Liver (tissue), 3 donors: ENCODE measurements at regions not wholly inside any gene's neighbourhood (a gene's known extent, or its start where the extent isn't known, plus 50 kb on each side); places are given as distances from the start of the nearest gene placed in this dataset.
A peak's percentile ranks its signal among the peaks of the same experiment; 100 is the strongest.

Experiments used
- CTCF ChIP-seq: fragments of 150-350 bp; IDR thresholded peaks from 2 replicates; pipeline ENCODE4 v1.5.1; 2017; ENCODE audit warnings: improper control_type of control experiment, low read depth, low read length; ENCODE audit not compliant: missing input control
- MAX ChIP-seq: IDR thresholded peaks from 2 replicates; pipeline ENCODE4 v1.6.1; 2016; ENCODE audit warnings: antibody characterized with exemption
- RAD21 ChIP-seq, 2 donors: IDR thresholded peaks; 2 replicates each; pipeline ENCODE4 v1.6.1; 2016; ENCODE audit warnings: antibody characterized with exemption in 2 of 2, mild to moderate bottlenecking in 2 of 2
- TAF1 ChIP-seq: conservative IDR thresholded peaks from 2 replicates; pipeline ENCODE4 v1.6.1; 2016; ENCODE audit warnings: antibody characterized with exemption, mild to moderate bottlenecking
- TF ChIP-seq, protein P1 (sequence below): IDR thresholded peaks from 2 replicates; pipeline ENCODE4 v1.6.1; 2016; ENCODE audit warnings: antibody characterized with exemption, mild to moderate bottlenecking
- donor health status: healthy.
- donor health status: healthy.

DNA sequence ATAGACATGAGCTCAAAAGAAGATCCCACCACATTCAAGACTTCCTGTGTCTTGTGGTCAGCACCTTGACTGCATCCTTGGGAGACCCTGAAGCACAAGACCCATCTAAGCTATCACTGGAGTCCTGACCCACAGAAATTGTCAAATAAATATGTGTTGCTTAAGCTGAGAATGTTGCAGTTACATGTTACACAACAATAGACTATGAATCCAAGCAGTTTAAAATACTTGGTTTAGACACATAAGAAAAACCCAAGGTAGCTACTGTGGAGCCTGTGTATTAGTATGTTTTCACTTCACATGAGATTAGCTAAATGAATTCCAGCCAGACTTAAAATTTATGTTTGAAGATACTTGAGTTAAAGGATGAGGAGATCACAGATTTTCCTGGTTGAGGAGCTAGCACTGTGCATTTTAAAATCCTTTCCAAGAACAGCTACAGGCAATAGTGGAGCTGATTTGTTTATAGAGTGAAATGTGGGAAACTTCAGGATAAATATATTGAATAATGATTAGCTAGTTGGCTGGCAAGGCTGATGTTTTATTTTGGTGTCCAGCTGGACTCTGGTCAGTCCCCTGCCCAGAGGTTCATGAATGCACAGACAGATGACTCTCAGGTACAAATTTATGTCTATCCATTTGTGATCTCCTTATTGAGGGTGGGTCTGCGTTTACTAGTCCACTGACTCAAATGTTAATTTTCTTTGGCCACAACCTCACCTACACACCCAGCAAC lies 1527.7 kb downstream of the NLGN4Y start:
- TF ChIP-seq CTCF = no peak
- TF ChIP-seq MAX = no peak
- TF ChIP-seq TAF1 = no peak
- TF ChIP-seq, protein P1, sequence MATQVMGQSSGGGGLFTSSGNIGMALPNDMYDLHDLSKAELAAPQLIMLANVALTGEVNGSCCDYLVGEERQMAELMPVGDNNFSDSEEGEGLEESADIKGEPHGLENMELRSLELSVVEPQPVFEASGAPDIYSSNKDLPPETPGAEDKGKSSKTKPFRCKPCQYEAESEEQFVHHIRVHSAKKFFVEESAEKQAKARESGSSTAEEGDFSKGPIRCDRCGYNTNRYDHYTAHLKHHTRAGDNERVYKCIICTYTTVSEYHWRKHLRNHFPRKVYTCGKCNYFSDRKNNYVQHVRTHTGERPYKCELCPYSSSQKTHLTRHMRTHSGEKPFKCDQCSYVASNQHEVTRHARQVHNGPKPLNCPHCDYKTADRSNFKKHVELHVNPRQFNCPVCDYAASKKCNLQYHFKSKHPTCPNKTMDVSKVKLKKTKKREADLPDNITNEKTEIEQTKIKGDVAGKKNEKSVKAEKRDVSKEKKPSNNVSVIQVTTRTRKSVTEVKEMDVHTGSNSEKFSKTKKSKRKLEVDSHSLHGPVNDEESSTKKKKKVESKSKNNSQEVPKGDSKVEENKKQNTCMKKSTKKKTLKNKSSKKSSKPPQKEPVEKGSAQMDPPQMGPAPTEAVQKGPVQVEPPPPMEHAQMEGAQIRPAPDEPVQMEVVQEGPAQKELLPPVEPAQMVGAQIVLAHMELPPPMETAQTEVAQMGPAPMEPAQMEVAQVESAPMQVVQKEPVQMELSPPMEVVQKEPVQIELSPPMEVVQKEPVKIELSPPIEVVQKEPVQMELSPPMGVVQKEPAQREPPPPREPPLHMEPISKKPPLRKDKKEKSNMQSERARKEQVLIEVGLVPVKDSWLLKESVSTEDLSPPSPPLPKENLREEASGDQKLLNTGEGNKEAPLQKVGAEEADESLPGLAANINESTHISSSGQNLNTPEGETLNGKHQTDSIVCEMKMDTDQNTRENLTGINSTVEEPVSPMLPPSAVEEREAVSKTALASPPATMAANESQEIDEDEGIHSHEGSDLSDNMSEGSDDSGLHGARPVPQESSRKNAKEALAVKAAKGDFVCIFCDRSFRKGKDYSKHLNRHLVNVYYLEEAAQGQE = peak; percentile 13
- TF ChIP-seq RAD21 (IDR thresholded peaks at IDR 0.05) = peak in 1 of 2 donors; percentile 51
